Keratinocyte (primary cell): ENCODE measurements at regions not wholly inside any gene's neighbourhood (a gene's known extent, or its start where the extent isn't known, plus 50 kb on each side); places are given as distances from the start of the nearest gene placed in this dataset.

Experiments used
- DNase-seq: peaks from one replicate; pipeline ENCODE4 v3.0.0-alpha.2; 2011; ENCODE audit warnings: low read depth, missing footprints, low spot score
- FAIRE-seq: peaks from 2 replicates; lab custom pipeline; 2011; peaks lifted over from hg19 to GRCh38; lab: Jason Lieb, UNC
- H2AFZ ChIP-seq: 2 replicates; pipeline ENCODE4 v1.6.0; 2012; ENCODE audit warnings: low read length, control low read depth, inconsistent platforms; ENCODE audit not compliant: control insufficient read depth
- H3K27ac ChIP-seq: 2 replicates; pipeline ENCODE4 v1.5.1; 2011; ENCODE audit warnings: low read length; ENCODE audit not compliant: control insufficient read depth, insufficient read depth
- H3K27me3 ChIP-seq: 3 replicates; pipeline ENCODE4 v1.6.0; 2011; ENCODE audit warnings: low read length; ENCODE audit not compliant: control insufficient read depth, insufficient read depth; ENCODE audit errors: extremely low read depth
- H3K36me3 ChIP-seq, 2 experiments: 2 replicates in 1 of 2; 3 replicates in 1 of 2; pipeline ENCODE4 v1.5.1; 2011; ENCODE audit warnings: low read length in 2 of 2, mild to moderate bottlenecking in 1 of 2; ENCODE audit not compliant: control insufficient read depth in 2 of 2, insufficient read depth in 2 of 2; ENCODE audit errors: extremely low read depth in 1 of 2
- H3K4me1 ChIP-seq: 3 replicates; pipeline ENCODE4 v1.5.1; 2011; ENCODE audit warnings: low read length; ENCODE audit not compliant: control insufficient read depth, insufficient read depth; ENCODE audit errors: extremely low read depth
- H3K4me2 ChIP-seq: 3 replicates; pipeline ENCODE4 v1.6.0; 2011; ENCODE audit warnings: low read depth, low read length; ENCODE audit not compliant: control insufficient read depth, insufficient read depth; ENCODE audit errors: extremely low read depth
- H3K4me3 ChIP-seq, 3 experiments: fragments of 200-600 bp in 1 of 3; sonication (generic) in 1 of 3; 2 replicates in 2 of 3; 3 replicates in 1 of 3; pipeline ENCODE4 v1.5.1; 2011 to 2016; ENCODE audit warnings: low read length in 3 of 3, mild to moderate bottlenecking in 3 of 3, control low read depth in 2 of 3, inconsistent platforms in 1 of 3, low read depth in 1 of 3, mixed read lengths in 1 of 3, mixed run types in 1 of 3, moderate library complexity in 1 of 3; ENCODE audit not compliant: control insufficient read depth in 2 of 3, insufficient read depth in 2 of 3; ENCODE audit errors: extremely low read depth in 1 of 3
- H3K79me2 ChIP-seq: 2 replicates; pipeline ENCODE4 v1.6.0; 2012; ENCODE audit warnings: low read length; ENCODE audit not compliant: control insufficient read depth, insufficient read depth
- H3K9ac ChIP-seq: 3 replicates; pipeline ENCODE4 v1.6.0; 2011; ENCODE audit warnings: low read length; ENCODE audit not compliant: control insufficient read depth, insufficient read depth; ENCODE audit errors: extremely low read depth
- H3K9me1 ChIP-seq: 3 replicates; pipeline ENCODE4 v1.6.0; 2011; ENCODE audit warnings: low read length; ENCODE audit not compliant: control insufficient read depth, insufficient read depth; ENCODE audit errors: extremely low read depth
- H3K9me3 ChIP-seq: 2 replicates; pipeline ENCODE4 v1.5.1; 2012; ENCODE audit warnings: low read depth, low read length; ENCODE audit not compliant: control insufficient read depth
- H4K20me1 ChIP-seq: 3 replicates; pipeline ENCODE4 v1.6.0; 2011; ENCODE audit warnings: low read length; ENCODE audit not compliant: control insufficient read depth, insufficient read depth; ENCODE audit errors: extremely low read depth
- CTCF ChIP-seq, 3 experiments: IDR thresholded peaks in 1 of 3; conservative IDR thresholded peaks in 1 of 3; optimal IDR thresholded peaks in 1 of 3; 2 replicates in 2 of 3; 3 replicates in 1 of 3; pipeline versions ENCODE3 to v1.5.1; 2011; ENCODE audit warnings: low read length in 3 of 3, mild to moderate bottlenecking in 3 of 3, moderate library complexity in 2 of 3, control low read depth in 1 of 3, inconsistent platforms in 1 of 3; ENCODE audit not compliant: insufficient read depth in 2 of 3; ENCODE audit errors: extremely low read depth in 1 of 3
- EZH2 ChIP-seq: IDR thresholded peaks from one replicate; pipeline ENCODE4 v1.6.1; 2012; ENCODE audit warnings: inconsistent platforms, mild to moderate bottlenecking, low read length, moderate library complexity
- dilution Hi-C: fragments of 300-500 bp; cut with MboI; formaldehyde crosslinking; loops from one replicate; pipeline ENCODE4 v1.7.0; 2020; ENCODE audit warnings: low sequenced_read_pairs; ENCODE audit not compliant: extremely low pct_ligation_motif_present

- no peak for TF ChIP-seq CTCF (optimal IDR thresholded peaks at IDR 0.05 in 1 of 3, IDR thresholded peaks at IDR 0.05 in 1 of 3, conservative IDR thresholded peaks at IDR 0.05 in 1 of 3; ENCODE audit: extremely low read depth in 1 of 3, insufficient read depth in 2 of 3, low read length in 3 of 3)
- no peak for TF ChIP-seq EZH2
- H3K9me3 ChIP-seq, result no peaks in the 10 kb centered on the region
- dilution Hi-C loops, result no loop called here
- H3K4me3 ChIP-seq, result no peak overlapping the region
- H3K4me2 ChIP-seq, result no peak overlapping the region
- no peaks in the 10 kb centered on the region for H3K36me3 ChIP-seq
- H4K20me1 ChIP-seq, result no peaks in the 10 kb centered on the region
- no peak overlapping the region for H3K9ac ChIP-seq
- no peak overlapping the region for H2AFZ ChIP-seq
- DNase-seq (no peak), FAIRE-seq (no peak)
- H3K27me3 ChIP-seq, result no peaks in the 10 kb centered on the region
- no peaks in the 10 kb centered on the region for H3K79me2 ChIP-seq
- no peak overlapping the region for H3K27ac ChIP-seq
- H3K4me1 ChIP-seq, result no peaks in the 10 kb centered on the region
- H3K9me1 ChIP-seq, result no peaks in the 10 kb centered on the region
These were observed 118.2 kb downstream of the VCX2 start for GRCh38 chrX:8052909-8053308.

- H3K27ac ChIP-seq, result no peak overlapping the region
- no peaks in the 10 kb centered on the region for H3K36me3 ChIP-seq
- no peak overlapping the region for H3K9ac ChIP-seq
- TF ChIP-seq EZH2 (no peak), CTCF (optimal IDR thresholded peaks at IDR 0.05 in 1 of 3, IDR thresholded peaks at IDR 0.05 in 1 of 3, conservative IDR thresholded peaks at IDR 0.05 in 1 of 3; ENCODE audit: extremely low read depth in 1 of 3, insufficient read depth in 2 of 3, low read length in 3 of 3) (no peak)
- H3K4me3 ChIP-seq, result no peak overlapping the region
- H3K4me2 ChIP-seq, result no peak overlapping the region
- H2AFZ ChIP-seq, result no peak overlapping the region
- no peaks in the 10 kb centered on the region for H3K9me3 ChIP-seq
- H3K79me2 ChIP-seq, result no peaks in the 10 kb centered on the region
- dilution Hi-C loops, result no loop called here
- no peaks in the 10 kb centered on the region for H4K20me1 ChIP-seq
- no peaks in the 10 kb centered on the region for H3K9me1 ChIP-seq
- no peaks in the 10 kb centered on the region for H3K4me1 ChIP-seq
- H3K27me3 ChIP-seq, result no peaks in the 10 kb centered on the region
- DNase-seq (no peak), FAIRE-seq (no peak)
These were observed 121.2 kb downstream of the VCX2 start for GRCh38 chrX:8049827-8050226.
